ENCODE measurements at regions not wholly inside any gene's neighbourhood (a gene's known extent, or its start where the extent isn't known, plus 50 kb on each side); places are given as distances from the start of the nearest gene placed in this dataset.

DNA sequence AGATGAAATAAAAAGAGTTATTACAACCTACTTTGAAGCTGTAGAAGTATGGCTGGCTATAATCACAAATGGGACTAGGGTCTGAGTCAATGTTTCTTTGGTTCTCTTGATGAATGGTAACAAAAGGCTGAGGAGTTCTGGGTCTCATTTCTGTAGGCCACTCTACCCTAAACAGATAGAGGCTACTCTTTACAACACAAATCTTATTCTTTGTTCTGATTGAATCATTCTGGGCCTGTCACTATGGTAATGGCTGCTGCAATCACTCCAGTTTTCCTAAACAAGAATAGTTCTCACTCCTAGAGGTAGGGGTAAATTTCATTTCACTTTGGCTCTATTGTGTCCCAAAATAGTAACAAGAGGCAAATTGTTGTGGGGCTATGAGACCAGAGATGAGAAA, 1714.3 kb upstream of the PCDH20 start:
- TF ChIP-seq, protein P1, sequence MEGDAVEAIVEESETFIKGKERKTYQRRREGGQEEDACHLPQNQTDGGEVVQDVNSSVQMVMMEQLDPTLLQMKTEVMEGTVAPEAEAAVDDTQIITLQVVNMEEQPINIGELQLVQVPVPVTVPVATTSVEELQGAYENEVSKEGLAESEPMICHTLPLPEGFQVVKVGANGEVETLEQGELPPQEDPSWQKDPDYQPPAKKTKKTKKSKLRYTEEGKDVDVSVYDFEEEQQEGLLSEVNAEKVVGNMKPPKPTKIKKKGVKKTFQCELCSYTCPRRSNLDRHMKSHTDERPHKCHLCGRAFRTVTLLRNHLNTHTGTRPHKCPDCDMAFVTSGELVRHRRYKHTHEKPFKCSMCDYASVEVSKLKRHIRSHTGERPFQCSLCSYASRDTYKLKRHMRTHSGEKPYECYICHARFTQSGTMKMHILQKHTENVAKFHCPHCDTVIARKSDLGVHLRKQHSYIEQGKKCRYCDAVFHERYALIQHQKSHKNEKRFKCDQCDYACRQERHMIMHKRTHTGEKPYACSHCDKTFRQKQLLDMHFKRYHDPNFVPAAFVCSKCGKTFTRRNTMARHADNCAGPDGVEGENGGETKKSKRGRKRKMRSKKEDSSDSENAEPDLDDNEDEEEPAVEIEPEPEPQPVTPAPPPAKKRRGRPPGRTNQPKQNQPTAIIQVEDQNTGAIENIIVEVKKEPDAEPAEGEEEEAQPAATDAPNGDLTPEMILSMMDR (conservative IDR thresholded peaks at IDR 0.05), result no peak
- TF ChIP-seq ZFX (IDR thresholded peaks at IDR 0.05), result no peak

Data from C4-2B (cell line).